ENCODE measurements at regions not wholly inside any gene's neighbourhood (a gene's known extent, or its start where the extent isn't known, plus 50 kb on each side); places are given as distances from the start of the nearest gene placed in this dataset.

GRCh38 chr6:19995575-19996257, 158.5 kb downstream of the ID4 start:
- DNase-seq (ENCODE audit: low read depth) (no peak), FAIRE-seq (no peak)
- Histone ChIP-seq H3K36me3 (ENCODE audit: control insufficient read depth, insufficient read depth, low read length) (no peaks in the 10 kb centered on the region), H3K4me3 (ENCODE audit: low read depth, low read length) (no peak overlapping the region), H3K27me3 (ENCODE audit: control insufficient read depth, insufficient read depth, low read length) (no peaks in the 10 kb centered on the region)
- TF ChIP-seq CTCF (IDR thresholded peaks at IDR 0.05; ENCODE audit: insufficient read depth, low read length, severe bottlenecking), result no peak

GRCh38 chr6:19997104-19997503, 159.9 kb downstream of the ID4 start:
- DNase-seq (ENCODE audit: low read depth) (no peak), FAIRE-seq (no peak)
- H3K4me3 ChIP-seq (ENCODE audit: low read depth, low read length), result no peak overlapping the region
- H3K27me3 ChIP-seq (ENCODE audit: control insufficient read depth, insufficient read depth, low read length), result no peaks in the 10 kb centered on the region
- H3K36me3 ChIP-seq (ENCODE audit: control insufficient read depth, insufficient read depth, low read length), result no peaks in the 10 kb centered on the region
- no peak for TF ChIP-seq CTCF (IDR thresholded peaks at IDR 0.05; ENCODE audit: insufficient read depth, low read length, severe bottlenecking)

- no peaks in the 10 kb centered on the region for H3K36me3 ChIP-seq (ENCODE audit: control insufficient read depth, insufficient read depth, low read length)
- no peak for TF ChIP-seq CTCF (IDR thresholded peaks at IDR 0.05; ENCODE audit: insufficient read depth, low read length, severe bottlenecking)
- no peaks in the 10 kb centered on the region for H3K27me3 ChIP-seq (ENCODE audit: control insufficient read depth, insufficient read depth, low read length)
- H3K4me3 ChIP-seq (ENCODE audit: low read depth, low read length), result no peak overlapping the region
- FAIRE-seq (no peak), DNase-seq (ENCODE audit: low read depth) (no peak)
Observed at GRCh38 chr6:19998541-19998940, 161.4 kb downstream of the ID4 start.

GRCh38 chr6:19999319-20000191, 162.4 kb downstream of the ID4 start:
- H3K4me3 ChIP-seq (ENCODE audit: low read depth, low read length), result no peak overlapping the region
- no peak for TF ChIP-seq CTCF (IDR thresholded peaks at IDR 0.05; ENCODE audit: insufficient read depth, low read length, severe bottlenecking)
- FAIRE-seq (no peak), DNase-seq (ENCODE audit: low read depth) (peak; percentile 70)
- no peaks in the 10 kb centered on the region for H3K36me3 ChIP-seq (ENCODE audit: control insufficient read depth, insufficient read depth, low read length)
- no peaks in the 10 kb centered on the region for H3K27me3 ChIP-seq (ENCODE audit: control insufficient read depth, insufficient read depth, low read length)

- peak; percentile 50 for FAIRE-seq
- TF ChIP-seq CTCF (IDR thresholded peaks at IDR 0.05; ENCODE audit: insufficient read depth, low read length, severe bottlenecking), result no peak
- DNase-seq (ENCODE audit: low read depth), result peak; percentile 41
Observed at GRCh38 chr6:20001286-20001685, 164.1 kb downstream of the ID4 start.

More at GRCh38 chr6:20001286-20001685, 164.1 kb downstream of the ID4 start:
- Histone ChIP-seq H3K27me3 (ENCODE audit: control insufficient read depth, insufficient read depth, low read length) (no peaks in the 10 kb centered on the region), H3K36me3 (ENCODE audit: control insufficient read depth, insufficient read depth, low read length) (no peaks in the 10 kb centered on the region), H3K4me3 (ENCODE audit: low read depth, low read length) (no peak overlapping the region)

All from bronchial epithelial cell (primary cell).